SK-N-MC (cell line): ENCODE measurements at regions not wholly inside any gene's neighbourhood (a gene's known extent, or its start where the extent isn't known, plus 50 kb on each side); places are given as distances from the start of the nearest gene placed in this dataset.

Source experiments
- EZH2 ChIP-seq: fragments of 200-600 bp; sonication (generic); IDR thresholded peaks from one replicate; pipeline ENCODE4 v1.6.1; 2017; ENCODE audit warnings: antibody characterized with exemption
- POLR2AphosphoS5 ChIP-seq: IDR thresholded peaks from 2 replicates; pipeline ENCODE4 v1.6.1; 2012; ENCODE audit warnings: mild to moderate bottlenecking, low read depth, low read length, borderline replicate concordance

DNA sequence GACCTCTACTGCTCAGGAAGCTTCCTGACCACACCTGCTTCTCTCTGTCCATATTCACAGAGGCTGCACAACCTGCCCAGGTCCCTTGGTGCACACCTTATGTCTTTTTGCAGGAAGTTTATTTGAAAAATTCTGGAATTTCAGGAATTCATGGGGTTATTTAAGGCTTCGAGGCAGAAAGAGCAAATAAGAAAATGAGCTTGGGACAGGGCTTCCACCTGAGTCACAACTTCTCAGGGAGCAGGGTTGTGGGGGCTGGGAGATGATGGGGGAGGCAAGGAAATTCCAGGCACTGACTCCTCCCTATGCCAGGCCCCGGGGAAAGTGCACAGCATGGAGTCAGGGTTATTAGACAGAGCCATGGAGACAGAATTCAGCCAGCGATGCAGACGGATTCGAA is 57.7 kb downstream of the INHBB start:
- TF ChIP-seq POLR2AphosphoS5 (no peak), EZH2 (no peak)
